IPS-20b (cell line): ENCODE measurements at regions not wholly inside any gene's neighbourhood (a gene's known extent, or its start where the extent isn't known, plus 50 kb on each side); places are given as distances from the start of the nearest gene placed in this dataset.

Experiments
- H3K27ac ChIP-seq: one replicate; pipeline ENCODE4 v1.5.1; 2013; ENCODE audit warnings: low read length
- H3K27me3 ChIP-seq: 2 replicates; pipeline ENCODE4 v1.6.1; 2013; ENCODE audit warnings: mild to moderate bottlenecking, low read length, inconsistent platforms; ENCODE audit not compliant: insufficient read depth
- H3K36me3 ChIP-seq: 2 replicates; pipeline ENCODE4 v1.6.1; 2013; ENCODE audit warnings: low read depth, mild to moderate bottlenecking, inconsistent platforms, low read length, moderate library complexity; ENCODE audit not compliant: insufficient read depth
- H3K4me1 ChIP-seq: 2 replicates; pipeline ENCODE4 v1.6.1; 2013; ENCODE audit warnings: mild to moderate bottlenecking, control low read depth, inconsistent platforms, low read length, moderate library complexity; ENCODE audit not compliant: insufficient read depth
- H3K4me3 ChIP-seq: 2 replicates; pipeline ENCODE4 v1.5.1; 2013; ENCODE audit warnings: mild to moderate bottlenecking, low read length, inconsistent platforms
- H3K9ac ChIP-seq: 2 replicates; pipeline ENCODE4 v1.6.1; 2013; ENCODE audit warnings: low read depth, mild to moderate bottlenecking, inconsistent platforms, low read length, moderate library complexity
- H3K9me3 ChIP-seq: 2 replicates; pipeline ENCODE4 v1.6.1; 2013; ENCODE audit warnings: mild to moderate bottlenecking, low read depth, low read length, inconsistent platforms; ENCODE audit not compliant: insufficient read depth

DNA sequence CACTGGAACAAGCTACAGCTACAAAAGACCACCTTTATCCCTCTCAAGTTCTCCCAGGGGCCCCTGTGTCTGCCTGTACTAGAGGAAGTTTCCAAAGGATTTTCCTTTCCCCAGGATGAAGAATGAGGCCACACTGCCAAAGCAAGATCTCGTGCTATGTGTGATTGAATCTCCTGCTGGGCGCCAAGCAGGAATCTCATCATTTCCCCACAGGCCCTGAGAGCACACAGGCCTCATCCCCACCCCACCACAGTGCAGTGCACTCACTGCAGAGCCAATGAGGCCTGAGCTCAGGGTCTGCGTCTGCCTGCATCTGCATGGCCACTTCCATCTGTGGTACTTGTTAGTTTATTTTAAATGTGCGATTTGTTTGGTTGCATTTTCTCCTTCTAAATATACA, 387.4 kb upstream of the ASIC2 start:
- Histone ChIP-seq H3K4me3 (no peak overlapping the region), H3K4me1 (no peaks in the 10 kb centered on the region), H3K36me3 (no peaks in the 10 kb centered on the region), H3K9ac (no peak overlapping the region), H3K9me3 (no peaks in the 10 kb centered on the region), H3K27ac (no peak overlapping the region), H3K27me3 (no peaks in the 10 kb centered on the region)

DNA sequence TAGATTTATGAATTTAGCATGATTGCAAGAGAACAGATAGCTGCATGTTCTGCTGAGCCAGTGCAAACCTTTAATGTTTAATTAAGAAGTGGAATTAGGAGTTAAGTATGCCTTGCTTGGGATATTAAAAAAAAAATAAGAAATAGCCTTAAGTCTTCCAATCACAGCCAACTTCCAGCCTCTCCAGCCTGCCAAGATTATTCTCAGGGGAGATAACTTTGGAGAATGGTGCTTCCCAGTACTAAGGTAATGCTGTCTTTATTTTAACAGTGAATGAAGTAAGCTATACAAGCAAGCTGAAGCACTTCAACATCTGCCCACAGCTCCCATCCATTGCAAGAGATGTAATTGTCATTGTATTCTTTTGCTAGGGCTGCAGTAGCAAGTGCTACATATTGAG, 389.5 kb upstream of the ASIC2 start:
- no peak overlapping the region for H3K9ac ChIP-seq
- no peaks in the 10 kb centered on the region for H3K36me3 ChIP-seq
- H3K27ac ChIP-seq, result no peak overlapping the region
- H3K27me3 ChIP-seq, result no peaks in the 10 kb centered on the region
- H3K4me1 ChIP-seq, result no peaks in the 10 kb centered on the region
- H3K4me3 ChIP-seq, result no peak overlapping the region
- H3K9me3 ChIP-seq, result no peaks in the 10 kb centered on the region

DNA sequence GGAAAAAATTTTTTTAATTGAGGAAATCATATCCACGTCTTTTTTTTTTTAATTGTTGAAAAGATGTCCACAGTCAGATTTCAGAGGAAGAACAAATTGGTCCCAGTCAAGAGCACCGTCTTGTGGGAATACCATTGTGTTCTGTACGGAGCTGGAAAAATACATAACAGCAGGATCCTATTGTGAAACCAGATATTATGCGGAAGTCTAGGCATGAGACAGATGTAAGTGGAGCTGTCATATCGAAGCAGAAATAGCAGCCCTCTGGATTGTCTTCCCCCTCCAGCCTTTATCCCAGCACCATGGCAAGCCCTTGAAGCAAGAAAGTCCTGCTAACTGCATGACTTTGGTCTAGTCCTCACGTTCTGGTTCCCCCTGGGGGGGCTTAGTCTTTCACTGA, 391.6 kb upstream of the ASIC2 start:
- H3K27me3 ChIP-seq, result no peaks in the 10 kb centered on the region
- H3K9ac ChIP-seq, result no peak overlapping the region
- peaks cover 6% of the 10 kb centered on the region; the same call in 1 of the 2 replicates for H3K9me3 ChIP-seq
- H3K27ac ChIP-seq, result no peak overlapping the region
- H3K4me1 ChIP-seq, result no peaks in the 10 kb centered on the region
- H3K36me3 ChIP-seq, result no peaks in the 10 kb centered on the region
- no peak overlapping the region for H3K4me3 ChIP-seq

DNA sequence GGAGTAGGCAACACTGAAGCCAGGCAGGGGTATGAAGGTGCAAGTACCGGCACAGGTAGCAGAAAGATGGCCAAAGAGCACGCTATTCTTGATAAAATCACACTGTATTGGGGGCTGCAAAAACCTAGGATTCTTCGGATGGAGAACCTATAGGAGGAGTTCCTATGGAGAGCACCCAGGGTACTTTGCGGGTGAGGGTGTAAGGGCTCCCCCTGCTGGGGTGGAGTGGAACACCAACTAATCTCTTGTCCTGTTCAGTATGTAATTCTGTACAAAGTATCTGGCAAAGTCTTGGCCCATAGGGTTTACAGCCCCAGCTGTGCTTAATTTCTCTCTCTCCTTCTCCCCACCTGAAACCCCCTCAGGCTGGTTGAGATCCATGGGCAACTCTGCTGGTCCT, 393.1 kb upstream of the ASIC2 start:
- Histone ChIP-seq H3K27ac (no peak overlapping the region), H3K9me3 (peaks cover 8% of the 10 kb centered on the region; the same call in 1 of the 2 replicates), H3K4me3 (no peak overlapping the region)

DNA sequence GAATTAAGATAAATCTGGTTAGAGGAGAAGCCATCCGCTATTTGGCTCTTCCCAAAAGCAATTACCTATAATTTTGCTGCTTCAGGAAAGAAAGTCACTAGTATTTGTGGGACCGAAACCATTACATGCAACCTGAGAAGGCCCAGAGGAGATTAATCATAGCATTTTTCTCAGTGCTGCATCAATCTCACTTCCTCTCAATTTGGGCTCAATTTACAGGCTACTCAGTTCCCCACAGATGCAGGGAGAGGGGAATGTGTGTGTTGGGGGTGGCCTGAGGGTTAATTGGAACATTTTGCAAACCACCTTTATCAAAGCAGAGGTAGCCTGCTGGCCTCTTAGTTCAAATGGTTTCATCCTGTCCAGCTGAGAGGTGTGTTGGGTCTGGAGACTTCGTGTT, 394.7 kb upstream of the ASIC2 start:
- Histone ChIP-seq H3K4me1 (no peaks in the 10 kb centered on the region), H3K9me3 (peaks cover 8% of the 10 kb centered on the region; the same call in 1 of the 2 replicates), H3K4me3 (no peak overlapping the region), H3K27ac (no peak overlapping the region), H3K9ac (no peak overlapping the region), H3K27me3 (no peaks in the 10 kb centered on the region), H3K36me3 (no peaks in the 10 kb centered on the region)

More for the DNA sequence above, 393.1 kb upstream of the ASIC2 start:
- H3K36me3 ChIP-seq, result no peaks in the 10 kb centered on the region
- no peaks in the 10 kb centered on the region for H3K27me3 ChIP-seq
- H3K9ac ChIP-seq, result no peak overlapping the region
- H3K4me1 ChIP-seq, result no peaks in the 10 kb centered on the region

DNA sequence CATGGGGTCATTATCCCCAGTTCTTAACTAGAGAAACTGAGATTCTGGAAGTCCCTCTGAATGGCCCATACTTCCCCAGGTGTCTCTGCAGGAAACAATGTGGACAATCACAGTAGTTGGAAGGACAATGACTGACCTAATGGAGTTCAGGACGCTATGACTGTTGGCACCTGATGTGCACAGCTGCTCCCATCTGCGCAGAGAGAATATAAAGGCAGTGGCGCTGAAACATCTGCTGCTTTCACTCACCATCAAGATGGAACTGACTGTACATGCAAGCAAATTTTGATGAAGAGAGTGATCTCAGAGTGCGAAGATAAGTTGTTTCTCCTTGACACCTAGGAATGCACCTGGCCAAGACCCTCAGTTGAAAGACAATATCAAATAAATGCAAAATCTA, 395.7 kb upstream of the ASIC2 start:
- H3K36me3 ChIP-seq, result no peaks in the 10 kb centered on the region
- no peak overlapping the region for H3K9ac ChIP-seq

DNA sequence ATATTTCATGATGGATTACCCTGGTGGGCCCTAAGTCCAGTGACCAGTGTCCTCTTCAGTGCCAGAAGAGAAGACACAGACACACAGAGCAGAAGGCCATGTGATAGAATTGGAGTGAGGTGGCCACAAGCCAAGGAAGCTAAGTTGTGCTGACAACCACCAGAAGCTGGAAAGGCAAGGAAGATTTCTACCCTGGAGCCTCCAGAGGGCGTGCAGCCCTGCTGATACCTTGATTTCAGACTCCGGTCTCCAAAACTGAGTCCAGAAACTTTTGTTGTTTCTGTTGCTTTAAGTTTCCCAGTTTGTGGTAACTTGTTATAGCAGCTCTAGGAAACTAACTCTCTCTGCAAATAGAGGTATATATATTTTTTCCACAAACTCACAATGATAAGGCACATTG, 396.6 kb upstream of the ASIC2 start:
- H3K4me3 ChIP-seq, result no peak overlapping the region
- no peak overlapping the region for H3K27ac ChIP-seq
- H3K9me3 ChIP-seq, result peaks cover 8% of the 10 kb centered on the region; the same call in 1 of the 2 replicates
- no peaks in the 10 kb centered on the region for H3K4me1 ChIP-seq
- no peak overlapping the region for H3K9ac ChIP-seq
- no peaks in the 10 kb centered on the region for H3K27me3 ChIP-seq
- H3K36me3 ChIP-seq, result no peaks in the 10 kb centered on the region

More for the DNA sequence above, 395.7 kb upstream of the ASIC2 start:
- H3K4me3 ChIP-seq, result no peak overlapping the region
- H3K4me1 ChIP-seq, result no peaks in the 10 kb centered on the region
- H3K27me3 ChIP-seq, result no peaks in the 10 kb centered on the region
- H3K9me3 ChIP-seq, result peaks cover 8% of the 10 kb centered on the region; the same call in 1 of the 2 replicates
- no peak overlapping the region for H3K27ac ChIP-seq

DNA sequence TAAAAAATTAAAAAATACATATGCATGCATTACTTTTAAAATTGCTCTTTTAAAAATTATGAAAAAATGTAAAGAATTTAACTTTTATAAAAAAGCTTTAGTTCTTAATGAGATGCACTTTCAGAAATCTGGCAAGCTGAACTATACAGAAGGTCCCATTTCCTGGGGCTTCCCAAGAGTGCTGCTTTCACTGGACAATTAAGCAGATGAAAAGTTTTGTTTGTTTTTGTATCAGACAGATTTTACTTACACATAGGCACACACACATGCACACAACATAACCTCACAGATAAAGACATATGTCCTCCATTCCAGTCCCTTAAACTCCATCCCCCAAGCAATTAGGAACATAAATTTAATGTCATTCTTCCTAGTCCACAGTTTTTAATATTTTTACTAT, 402.3 kb upstream of the ASIC2 start:
- Histone ChIP-seq H3K9me3 (no peaks in the 10 kb centered on the region), H3K9ac (no peak overlapping the region), H3K4me3 (no peak overlapping the region), H3K4me1 (no peaks in the 10 kb centered on the region), H3K27me3 (no peaks in the 10 kb centered on the region), H3K27ac (no peak overlapping the region), H3K36me3 (no peaks in the 10 kb centered on the region)

DNA sequence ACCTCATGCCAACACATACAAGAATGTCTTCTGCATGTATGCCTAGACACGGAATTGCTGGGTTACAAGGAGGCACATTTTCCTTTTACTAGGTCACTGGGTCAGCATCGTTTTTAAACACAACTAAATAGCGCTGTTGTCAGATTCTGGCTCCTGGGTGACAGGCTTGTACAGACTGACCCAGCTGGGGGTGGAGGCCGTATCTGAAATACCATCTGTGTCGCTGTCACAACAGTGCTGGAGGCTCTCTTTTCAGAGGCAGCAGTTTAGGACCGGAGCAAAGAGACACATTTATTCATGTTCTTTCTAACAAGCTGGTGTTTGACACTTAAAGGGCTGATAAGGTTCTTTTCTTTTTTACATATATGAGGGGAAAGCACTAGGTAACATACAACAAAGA, 403.0 kb upstream of the ASIC2 start:
- no peaks in the 10 kb centered on the region for H3K9me3 ChIP-seq
- H3K4me3 ChIP-seq, result no peak overlapping the region
- no peaks in the 10 kb centered on the region for H3K4me1 ChIP-seq
- no peaks in the 10 kb centered on the region for H3K27me3 ChIP-seq
- no peaks in the 10 kb centered on the region for H3K36me3 ChIP-seq
- H3K9ac ChIP-seq, result no peak overlapping the region
- H3K27ac ChIP-seq, result no peak overlapping the region

DNA sequence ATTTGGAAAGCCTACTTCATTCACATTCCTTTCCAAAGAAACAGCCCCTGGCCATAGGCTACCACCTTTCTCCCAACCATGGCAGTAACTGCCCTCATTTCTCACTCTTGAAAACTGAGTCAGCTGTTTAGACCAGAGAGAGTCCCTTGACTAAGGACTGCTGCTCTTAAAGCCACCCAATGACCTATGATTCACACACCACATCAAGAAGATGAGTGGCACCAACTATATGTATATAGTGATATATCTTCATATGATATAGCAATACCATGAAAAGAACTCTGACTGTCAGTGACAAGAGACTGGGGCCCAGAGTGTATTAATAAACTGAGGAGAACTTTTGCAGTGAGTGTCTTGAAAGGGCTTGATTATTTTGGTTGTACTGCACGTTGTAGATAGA, 404.5 kb upstream of the ASIC2 start:
- H3K4me1 ChIP-seq, result no peaks in the 10 kb centered on the region
- no peaks in the 10 kb centered on the region for H3K36me3 ChIP-seq
- H3K4me3 ChIP-seq, result no peak overlapping the region
- no peak overlapping the region for H3K9ac ChIP-seq
- no peak overlapping the region for H3K27ac ChIP-seq
- no peaks in the 10 kb centered on the region for H3K9me3 ChIP-seq
- no peaks in the 10 kb centered on the region for H3K27me3 ChIP-seq

DNA sequence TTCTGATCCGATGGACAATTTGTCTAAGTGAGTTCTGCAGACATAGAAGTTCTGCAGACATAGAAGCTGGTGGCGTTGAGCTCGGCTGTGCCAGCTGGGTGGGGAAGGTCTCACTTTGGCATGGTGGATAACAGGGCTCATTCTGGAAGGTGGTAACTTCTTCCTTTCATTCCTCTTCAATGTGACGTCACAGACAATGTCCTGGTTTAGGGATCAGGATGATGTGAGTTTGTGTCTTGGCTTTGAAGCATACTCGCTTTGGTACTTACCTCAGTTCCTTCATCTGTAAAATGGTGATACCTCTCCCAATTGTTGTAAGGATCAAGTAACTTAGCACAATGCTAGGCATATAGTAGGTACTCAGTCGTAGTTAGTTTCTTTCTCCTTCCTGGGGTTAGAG, 408.8 kb upstream of the ASIC2 start:
- H3K27me3 ChIP-seq, result no peaks in the 10 kb centered on the region
- no peaks in the 10 kb centered on the region for H3K9me3 ChIP-seq
- no peak overlapping the region for H3K9ac ChIP-seq
- no peak overlapping the region for H3K4me3 ChIP-seq
- no peak overlapping the region for H3K27ac ChIP-seq
- H3K36me3 ChIP-seq, result no peaks in the 10 kb centered on the region
- no peaks in the 10 kb centered on the region for H3K4me1 ChIP-seq

DNA sequence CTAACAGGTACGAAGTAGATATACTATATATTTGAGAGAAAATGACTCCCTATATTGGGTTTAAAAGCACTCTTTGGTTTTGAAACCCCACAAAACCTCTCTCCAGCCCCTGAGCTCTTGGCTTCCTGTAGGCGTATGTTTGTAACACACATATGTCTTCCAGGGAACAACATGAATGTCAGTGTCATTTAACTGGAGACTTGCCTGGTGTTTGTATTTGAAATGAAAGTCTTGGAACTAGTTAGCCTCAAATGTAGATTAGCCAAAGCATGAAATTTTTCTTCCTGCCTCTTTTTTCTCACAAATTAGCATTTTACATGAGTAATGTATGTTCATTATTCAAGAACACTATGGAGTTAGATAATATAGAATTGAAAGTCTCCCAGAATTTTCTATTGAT, 411.8 kb upstream of the ASIC2 start:
- Histone ChIP-seq H3K9me3 (no peaks in the 10 kb centered on the region), H3K9ac (no peak overlapping the region), H3K27ac (no peak overlapping the region), H3K4me1 (no peaks in the 10 kb centered on the region), H3K4me3 (no peak overlapping the region), H3K27me3 (peaks cover 8% of the 10 kb centered on the region; the same call in 1 of the 2 replicates), H3K36me3 (no peaks in the 10 kb centered on the region)

DNA sequence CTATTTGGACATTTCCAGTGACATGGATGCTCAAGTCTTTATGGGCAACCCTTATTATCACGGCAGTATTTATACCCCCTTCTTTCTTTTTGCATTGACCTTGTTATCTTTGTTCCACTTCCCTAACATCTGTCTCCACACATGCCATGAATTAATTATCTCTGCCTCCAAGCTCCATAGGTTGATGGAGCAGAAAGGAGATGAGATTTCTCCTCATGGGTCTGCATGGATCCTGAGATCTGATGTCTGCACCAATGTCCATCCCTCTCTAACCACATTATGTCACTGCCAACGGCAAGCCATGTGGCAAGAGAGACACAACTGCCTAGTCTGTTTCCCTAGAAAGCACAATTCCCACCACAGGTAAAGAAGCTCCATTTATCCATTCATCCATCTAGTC, 416.8 kb upstream of the ASIC2 start:
- peaks cover 8% of the 10 kb centered on the region; the same call in 1 of the 2 replicates for H3K27me3 ChIP-seq
- H3K9me3 ChIP-seq, result no peaks in the 10 kb centered on the region
- no peaks in the 10 kb centered on the region for H3K36me3 ChIP-seq
- H3K4me3 ChIP-seq, result no peak overlapping the region
- H3K9ac ChIP-seq, result no peak overlapping the region
- H3K27ac ChIP-seq, result no peak overlapping the region
- no peaks in the 10 kb centered on the region for H3K4me1 ChIP-seq
